LHCN-M2 (cell line): ENCODE measurements at regions not wholly inside any gene's neighbourhood (a gene's known extent, or its start where the extent isn't known, plus 50 kb on each side); places are given as distances from the start of the nearest gene placed in this dataset.
A peak's percentile ranks its signal among the peaks of the same experiment; 100 is the strongest.

Experiments used
- DNase-seq: peaks from one replicate; pipeline ENCODE4 v3.0.0-alpha.2; 2012; ENCODE audit warnings: low read depth

GRCh38 chr11:113554526-113554925, 79.3 kb upstream of the DRD2 start:
- no peak for DNase-seq

- peak; percentile 26 for DNase-seq
Observed at GRCh38 chr11:113553915-113554314, 78.7 kb upstream of the DRD2 start.

- DNase-seq = peak; percentile 99
Observed at GRCh38 chr11:113553235-113553634, 78.0 kb upstream of the DRD2 start.

- DNase-seq = no peak
Observed at GRCh38 chr11:113552271-113552670, 77.1 kb upstream of the DRD2 start.

- no peak for DNase-seq
Observed at GRCh38 chr11:113551645-113552044, 76.4 kb upstream of the DRD2 start.

GRCh38 chr11:113549611-113550578, 74.7 kb upstream of the DRD2 start:
- peak; percentile 35 for DNase-seq

GRCh38 chr11:113549061-113549460, 73.9 kb upstream of the DRD2 start:
- no peak for DNase-seq

GRCh38 chr11:113547739-113548138, 72.5 kb upstream of the DRD2 start:
- no peak for DNase-seq

GRCh38 chr11:113546757-113547507, 71.7 kb upstream of the DRD2 start:
- peak; percentile 95 for DNase-seq

- DNase-seq = no peak
Observed at GRCh38 chr11:113542420-113542819, 67.2 kb upstream of the DRD2 start.

GRCh38 chr11:113540416-113541330, 65.5 kb upstream of the DRD2 start:
- DNase-seq = no peak

GRCh38 chr11:113538451-113539412, 63.5 kb upstream of the DRD2 start:
- DNase-seq = no peak

GRCh38 chr11:113534625-113535024, 59.4 kb upstream of the DRD2 start:
- DNase-seq = no peak

- no peak for DNase-seq
Observed at GRCh38 chr11:113533425-113533698, 58.2 kb upstream of the DRD2 start.

GRCh38 chr11:113532697-113533424, 57.7 kb upstream of the DRD2 start:
- peak; percentile 79 for DNase-seq

- DNase-seq = peak; percentile 62
Observed at GRCh38 chr11:113531575-113532451, 56.6 kb upstream of the DRD2 start.

- no peak for DNase-seq
Observed at GRCh38 chr11:113531083-113531482, 55.9 kb upstream of the DRD2 start.

GRCh38 chr11:113529606-113530005, 54.4 kb upstream of the DRD2 start:
- DNase-seq = no peak

- peak; percentile 20 for DNase-seq
Observed at GRCh38 chr11:113528982-113529381, 53.8 kb upstream of the DRD2 start.
